Fibroblast of lung (primary cell): ENCODE measurements at regions not wholly inside any gene's neighbourhood (a gene's known extent, or its start where the extent isn't known, plus 50 kb on each side); places are given as distances from the start of the nearest gene placed in this dataset.

Experiments used
- EZH2 ChIP-seq: IDR thresholded peaks from 2 replicates; pipeline ENCODE4 v1.5.1; 2012; ENCODE audit warnings: low read length, control low read depth, mild to moderate bottlenecking; ENCODE audit errors: missing control alignments
- TF ChIP-seq, protein P1 (sequence below), 2 donors: IDR thresholded peaks in 1 of 2; conservative IDR thresholded peaks in 1 of 2; 1 replicate in 1 of 2; 2 replicates in 1 of 2; pipeline ENCODE4 v1.5.1; 2011 to 2012; ENCODE audit warnings: low read length in 2 of 2, control low read depth in 1 of 2, inconsistent platforms in 1 of 2, low read depth in 1 of 2, mild to moderate bottlenecking in 1 of 2

DNA sequence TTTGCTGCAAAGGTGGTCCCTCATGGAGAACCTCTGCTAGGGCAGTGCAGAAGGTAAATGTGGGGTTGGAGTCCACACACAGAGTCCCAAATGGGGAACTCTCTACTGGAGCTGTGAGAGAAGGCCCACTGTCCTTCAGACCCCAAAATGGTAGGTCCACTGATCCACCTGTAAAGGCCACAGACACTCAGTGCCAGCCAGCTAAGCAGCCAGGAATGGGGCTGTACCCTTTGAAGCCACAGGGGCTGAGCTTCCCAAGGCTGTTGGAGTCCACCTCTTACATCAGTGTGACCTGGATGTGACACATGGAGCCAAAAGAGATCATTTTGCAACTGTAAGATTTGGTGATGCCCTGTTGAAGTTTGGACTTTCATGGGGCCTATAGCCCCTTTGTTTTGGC, 252.4 kb upstream of the GULP1 start:
- no peak for TF ChIP-seq EZH2
- TF ChIP-seq, protein P1, sequence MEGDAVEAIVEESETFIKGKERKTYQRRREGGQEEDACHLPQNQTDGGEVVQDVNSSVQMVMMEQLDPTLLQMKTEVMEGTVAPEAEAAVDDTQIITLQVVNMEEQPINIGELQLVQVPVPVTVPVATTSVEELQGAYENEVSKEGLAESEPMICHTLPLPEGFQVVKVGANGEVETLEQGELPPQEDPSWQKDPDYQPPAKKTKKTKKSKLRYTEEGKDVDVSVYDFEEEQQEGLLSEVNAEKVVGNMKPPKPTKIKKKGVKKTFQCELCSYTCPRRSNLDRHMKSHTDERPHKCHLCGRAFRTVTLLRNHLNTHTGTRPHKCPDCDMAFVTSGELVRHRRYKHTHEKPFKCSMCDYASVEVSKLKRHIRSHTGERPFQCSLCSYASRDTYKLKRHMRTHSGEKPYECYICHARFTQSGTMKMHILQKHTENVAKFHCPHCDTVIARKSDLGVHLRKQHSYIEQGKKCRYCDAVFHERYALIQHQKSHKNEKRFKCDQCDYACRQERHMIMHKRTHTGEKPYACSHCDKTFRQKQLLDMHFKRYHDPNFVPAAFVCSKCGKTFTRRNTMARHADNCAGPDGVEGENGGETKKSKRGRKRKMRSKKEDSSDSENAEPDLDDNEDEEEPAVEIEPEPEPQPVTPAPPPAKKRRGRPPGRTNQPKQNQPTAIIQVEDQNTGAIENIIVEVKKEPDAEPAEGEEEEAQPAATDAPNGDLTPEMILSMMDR (conservative IDR thresholded peaks at IDR 0.05 in 1 of 2, IDR thresholded peaks at IDR 0.05 in 1 of 2; ENCODE audit: low read depth in 1 of 2, low read length in 2 of 2) = no peak
